HG03108 (cell line): ENCODE measurements at regions not wholly inside any gene's neighbourhood (a gene's known extent, or its start where the extent isn't known, plus 50 kb on each side); places are given as distances from the start of the nearest gene placed in this dataset.

Source experiments
- ATAC-seq: cut with Tn5 transposase; IDR thresholded peaks from one replicate; pipeline ENCODE4 v1.9.1; 2021; ENCODE audit warnings: moderate library complexity; ENCODE audit not compliant: unreplicated experiment

DNA sequence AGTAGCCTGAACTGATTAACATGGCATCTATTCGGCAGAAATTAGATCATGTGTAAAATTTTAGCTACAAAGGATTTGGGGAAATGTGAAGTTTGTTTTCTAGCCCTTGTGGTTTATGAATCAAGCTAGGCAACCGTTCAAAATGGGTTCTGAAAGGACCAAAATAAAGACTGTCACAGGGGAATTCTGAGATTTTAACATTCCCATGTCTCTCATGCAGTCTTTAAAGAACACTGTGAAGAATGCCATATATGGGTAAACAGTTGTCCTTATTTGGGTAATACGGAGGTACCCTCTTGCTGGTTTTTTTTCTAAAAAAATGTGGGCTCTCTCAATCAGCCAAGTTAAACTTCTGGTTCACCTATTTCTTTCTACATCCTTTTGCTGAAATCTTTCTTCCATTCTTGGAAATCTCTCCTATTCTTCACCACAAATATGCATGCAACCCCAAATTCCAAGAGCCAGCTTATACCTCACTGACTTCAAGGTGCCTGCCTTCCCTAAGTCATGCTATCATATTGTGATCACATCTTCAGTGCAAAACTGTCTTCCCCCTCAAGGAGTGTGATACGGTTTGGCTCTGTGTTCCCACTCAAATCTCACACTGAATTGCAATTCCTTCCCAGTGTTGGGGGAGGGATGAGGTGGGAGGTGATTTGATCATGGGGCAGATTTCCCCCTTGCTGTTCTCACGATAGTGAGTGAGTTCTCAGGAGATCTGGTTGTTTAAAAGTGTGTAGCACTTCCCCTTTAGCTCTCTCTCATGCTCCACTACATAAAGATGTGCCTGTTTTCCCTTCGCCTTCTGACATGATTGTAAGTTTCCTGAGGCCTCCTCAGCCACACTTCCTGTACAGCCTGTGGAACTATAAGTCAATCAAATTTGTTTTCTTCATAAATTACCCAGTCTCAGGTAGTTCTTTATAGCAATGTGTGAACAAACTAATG lies 308.7 kb downstream of the TTLL7 start:
- ATAC-seq: no peak

DNA sequence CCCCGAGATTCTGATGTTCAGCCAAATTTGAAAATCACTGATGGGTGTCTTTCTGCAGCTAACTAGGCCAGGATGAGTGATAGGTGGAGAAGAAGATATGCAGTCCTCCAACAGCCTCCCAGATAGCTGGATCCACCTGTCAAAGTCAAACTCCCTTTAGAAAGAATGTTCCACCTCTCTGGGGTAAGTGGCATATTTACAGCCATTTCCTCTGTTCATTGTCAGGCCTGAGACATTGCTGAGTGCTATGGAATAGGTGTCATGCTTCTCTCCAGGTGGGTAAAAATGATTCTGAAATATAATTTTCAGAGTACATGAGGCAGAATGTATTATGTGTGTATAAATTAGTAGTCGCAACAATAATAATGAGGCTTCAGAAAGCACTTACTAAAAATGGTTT lies 316.8 kb downstream of the TTLL7 start:
- no peak for ATAC-seq

DNA sequence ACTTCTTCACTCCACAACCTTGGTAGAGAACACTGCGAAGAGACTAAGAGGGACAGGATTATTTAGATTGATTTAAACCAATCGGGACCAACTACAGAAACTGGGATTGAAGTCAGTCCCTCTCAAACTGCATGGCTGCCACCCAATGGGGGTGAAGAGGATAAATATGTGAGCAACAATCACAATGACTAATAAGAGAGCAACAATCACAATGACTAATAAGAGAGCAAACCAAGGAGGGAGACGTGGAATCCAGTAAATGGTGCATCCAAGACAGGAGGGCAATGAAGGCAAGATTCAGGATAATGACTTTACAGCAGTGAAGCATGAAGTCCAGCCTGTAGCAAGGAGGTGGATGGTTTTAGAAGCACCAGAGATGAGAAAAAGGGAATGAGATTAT lies 322.8 kb downstream of the TTLL7 start:
- no peak for ATAC-seq

DNA sequence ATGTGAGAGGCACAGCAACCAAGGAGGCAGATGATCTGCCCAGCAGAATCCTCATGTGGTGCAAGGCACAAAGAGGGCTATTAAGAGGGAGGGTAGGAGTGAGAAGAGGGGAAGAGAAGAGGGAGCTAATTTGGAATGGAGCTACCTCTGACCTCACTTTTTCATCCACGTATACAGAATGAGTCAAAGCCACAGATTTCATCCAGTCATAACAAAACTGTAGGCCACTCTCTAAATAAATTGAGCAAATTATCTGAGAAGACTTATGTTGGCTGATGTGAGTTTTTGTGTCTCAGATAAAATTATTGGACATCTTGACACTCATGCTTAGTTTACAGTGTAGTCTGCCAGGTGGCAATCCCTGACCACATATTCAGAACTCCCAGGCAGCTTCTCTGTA lies 325.6 kb downstream of the TTLL7 start:
- no peak for ATAC-seq

DNA sequence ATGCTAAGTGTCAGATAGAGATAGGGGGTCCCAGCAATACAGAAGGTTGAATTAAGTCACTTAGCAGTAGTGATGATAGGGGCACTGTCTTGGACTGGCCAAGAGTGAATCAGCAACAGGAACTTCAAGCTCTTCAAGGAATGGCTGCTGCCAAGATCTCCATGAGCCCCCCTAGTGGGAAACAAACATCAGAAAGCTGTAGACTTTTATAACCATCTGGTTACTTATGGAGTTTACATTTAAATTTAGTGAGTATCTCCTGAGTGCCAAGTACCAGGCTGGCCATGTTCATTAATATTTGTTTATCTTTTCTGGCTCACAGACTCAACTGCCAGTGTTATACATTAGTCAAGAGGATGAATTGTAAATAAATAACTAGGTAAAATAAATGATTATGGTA lies 327.3 kb downstream of the TTLL7 start:
- no peak for ATAC-seq

DNA sequence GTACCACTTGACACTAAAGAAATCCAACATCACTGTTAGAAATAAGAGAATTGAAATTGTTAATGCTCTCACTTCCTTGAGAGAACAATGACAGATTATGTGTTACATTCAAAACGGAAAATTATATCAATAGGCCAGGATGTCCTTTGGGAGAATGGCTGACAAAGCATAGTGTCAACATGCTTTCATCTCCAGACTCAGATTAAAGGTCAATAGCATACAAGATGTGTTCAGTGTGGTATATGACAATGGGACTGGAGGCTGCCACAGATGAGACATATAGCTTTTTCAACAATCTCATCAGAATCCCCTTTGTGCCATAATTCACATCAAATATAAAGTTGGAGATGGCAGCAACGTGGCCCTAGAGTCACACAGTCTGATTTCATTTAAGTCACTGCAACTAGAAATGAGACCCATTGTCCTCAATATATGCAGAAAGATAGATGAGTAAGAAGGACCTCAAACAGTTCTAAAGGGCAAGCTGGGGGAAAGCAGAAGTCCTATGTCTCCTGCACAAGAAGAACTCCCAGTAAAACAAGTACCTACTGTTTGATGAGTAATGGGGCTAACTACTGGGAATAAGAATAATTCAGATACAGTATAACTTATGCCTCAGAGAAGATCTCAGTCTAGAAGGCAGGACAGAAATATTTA lies 327.9 kb downstream of the TTLL7 start:
- no peak for ATAC-seq

DNA sequence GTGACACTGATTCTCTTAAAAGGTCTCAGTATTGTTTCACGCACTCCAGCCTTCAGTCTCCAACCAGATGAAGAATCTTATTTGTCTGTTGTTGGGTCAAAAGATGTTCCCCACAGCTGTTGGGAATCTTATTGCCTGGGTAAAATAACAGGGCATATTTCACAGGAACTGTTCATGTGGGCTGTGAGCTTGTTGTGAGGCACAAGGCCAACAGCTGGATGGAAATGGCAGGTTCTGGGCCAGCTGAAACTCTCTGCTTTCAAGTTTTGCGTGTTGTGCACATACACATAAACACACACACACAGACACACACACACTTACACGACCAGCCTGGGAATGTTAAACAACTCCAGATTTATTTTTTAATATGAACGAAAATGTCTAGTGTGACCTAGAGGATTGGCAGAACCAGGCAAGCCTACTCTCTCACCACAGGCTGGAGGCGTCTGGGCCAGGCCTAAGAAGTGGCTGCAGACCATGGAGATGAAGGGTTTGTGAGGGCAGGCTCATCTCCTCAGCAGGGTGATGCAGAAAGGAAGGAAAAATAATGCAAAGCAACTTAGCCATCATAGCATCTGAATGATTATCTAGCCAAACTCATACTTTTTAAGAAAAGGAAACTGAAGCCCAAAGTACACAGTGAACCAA lies 357.0 kb downstream of the TTLL7 start:
- no peak for ATAC-seq

DNA sequence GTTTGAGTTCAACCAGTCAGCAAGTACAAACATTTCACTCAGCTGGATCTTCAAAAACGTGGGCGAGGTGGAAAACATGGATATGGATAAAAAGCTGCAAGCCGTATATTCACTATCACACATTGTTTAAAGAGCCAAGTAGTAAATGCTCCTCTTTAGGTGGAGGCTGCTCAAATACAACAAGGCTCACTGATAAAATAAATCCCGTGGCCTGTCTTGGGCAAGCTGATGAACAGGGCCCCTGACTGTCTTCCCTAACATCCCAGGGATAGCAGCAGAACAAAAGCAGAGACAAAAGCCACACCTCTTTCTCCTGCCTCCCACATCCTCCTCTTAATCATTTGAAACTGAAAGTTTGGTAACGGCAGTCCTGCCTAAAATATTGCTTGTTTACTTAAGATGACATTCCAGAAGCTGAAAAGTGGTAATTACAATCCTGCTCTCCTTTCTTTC lies 357.7 kb downstream of the TTLL7 start:
- ATAC-seq: no peak

DNA sequence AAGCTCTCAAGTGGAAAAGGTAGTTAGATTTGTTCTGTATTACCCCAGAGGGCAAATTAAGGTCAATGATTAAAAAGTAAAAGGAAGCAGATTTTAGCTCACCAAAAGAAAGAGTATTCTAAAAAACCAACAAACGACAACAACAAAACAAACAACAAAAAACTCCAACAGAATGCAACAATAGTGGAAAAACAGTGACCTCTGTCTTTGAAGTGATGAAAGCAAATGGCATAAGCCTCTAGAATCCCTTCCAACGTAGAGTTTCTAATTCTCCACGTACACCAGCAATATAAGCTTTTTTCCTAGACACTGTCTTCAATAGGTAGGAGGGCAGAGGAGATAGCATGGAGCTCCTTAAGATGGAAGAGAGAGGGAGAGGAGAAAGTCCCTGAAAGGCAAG lies 359.1 kb downstream of the TTLL7 start:
- no peak for ATAC-seq

DNA sequence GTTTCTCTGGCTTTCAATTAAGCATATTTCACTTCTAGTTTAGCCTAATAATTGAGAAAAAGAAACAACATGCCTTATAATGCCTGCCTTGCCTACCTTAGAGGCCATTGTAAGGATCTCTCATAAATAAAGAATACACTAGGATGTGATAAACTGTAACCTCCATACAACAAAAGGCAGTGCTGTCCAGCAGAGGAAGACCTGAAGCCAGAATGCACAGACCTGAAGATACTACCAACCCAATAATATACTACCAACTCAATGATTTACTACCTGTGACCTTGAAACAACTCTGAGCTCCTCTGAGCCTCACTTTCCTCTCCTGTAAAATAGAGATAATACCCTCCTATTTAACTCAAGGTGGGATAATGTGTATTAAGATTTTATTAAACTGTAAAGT lies 361.3 kb downstream of the TTLL7 start:
- ATAC-seq: no peak

DNA sequence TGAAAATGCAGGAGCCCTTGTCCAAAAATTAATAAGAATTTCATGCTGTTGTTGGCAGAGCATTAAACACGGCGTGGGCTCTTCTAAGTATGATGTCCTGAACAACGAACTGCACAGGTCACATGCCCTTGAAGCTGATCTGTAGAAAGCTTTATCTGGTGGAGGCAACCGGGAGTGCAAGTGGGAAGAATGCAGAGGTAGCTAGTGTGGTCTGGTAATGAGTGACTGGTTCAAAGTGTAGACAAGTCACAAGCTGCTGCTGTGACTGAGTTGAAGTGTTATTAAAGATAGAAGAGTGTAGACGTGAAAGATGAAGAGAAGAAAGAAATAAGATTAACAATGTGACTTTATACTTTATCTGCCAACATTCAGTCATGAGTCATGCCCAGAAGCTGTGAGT lies 361.9 kb downstream of the TTLL7 start:
- ATAC-seq: no peak

DNA sequence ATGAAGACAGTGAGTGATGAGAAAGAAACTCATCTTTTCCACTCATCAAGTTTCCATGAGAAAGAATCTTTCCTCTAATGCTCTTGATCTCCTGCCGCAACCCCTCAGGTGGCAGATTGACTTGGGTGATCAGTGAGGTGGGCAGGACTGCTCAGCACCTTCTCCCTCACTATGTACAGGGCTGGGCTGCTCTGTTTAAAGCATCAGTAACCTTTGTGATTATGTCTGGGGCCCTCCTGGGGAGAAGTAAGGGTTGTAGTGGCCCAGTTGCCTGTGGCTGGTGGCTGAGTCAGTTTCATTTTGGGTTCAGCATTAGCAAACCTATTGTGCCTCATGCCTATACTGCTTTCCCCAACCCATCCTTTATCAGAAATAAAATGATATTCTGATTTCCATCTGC lies 366.0 kb downstream of the TTLL7 start:
- ATAC-seq: no peak

DNA sequence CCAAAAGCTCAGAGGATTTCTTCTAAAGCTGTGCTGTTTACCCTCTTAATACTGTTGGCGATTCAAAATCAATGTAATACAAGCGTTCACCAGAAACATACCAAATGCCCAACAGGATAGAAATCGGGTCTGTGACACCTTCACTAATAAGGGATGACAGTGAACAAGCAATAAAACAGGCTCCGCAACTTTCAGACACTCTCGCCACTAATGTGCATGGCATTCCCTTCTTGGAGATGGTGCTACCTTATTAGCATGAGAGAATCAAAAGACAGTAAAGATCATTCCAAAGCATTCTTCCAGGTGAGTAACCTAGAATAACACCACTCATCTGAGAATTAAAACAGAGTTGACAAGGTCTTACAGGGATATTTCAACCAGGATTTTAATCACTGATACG lies 367.1 kb downstream of the TTLL7 start:
- no peak for ATAC-seq

DNA sequence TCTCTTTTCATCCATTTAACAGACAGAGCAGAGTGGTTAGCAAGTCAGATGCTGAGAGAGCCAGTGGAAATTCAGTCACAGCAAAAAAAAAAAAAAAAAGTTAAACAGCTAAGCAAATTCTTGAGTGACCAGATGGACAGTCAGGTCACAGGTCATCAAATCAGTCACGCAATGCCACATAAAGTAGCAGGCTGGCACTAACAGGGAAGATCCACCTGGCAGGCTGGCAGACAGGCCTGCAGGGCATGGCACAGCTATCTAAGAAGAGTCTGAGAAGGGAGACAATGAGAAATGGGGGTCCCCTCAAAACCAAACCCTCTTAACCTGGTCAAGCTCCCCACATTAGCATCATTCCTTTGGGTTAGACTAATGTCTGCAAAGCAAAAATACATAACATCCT lies 371.9 kb downstream of the TTLL7 start:
- no peak for ATAC-seq

DNA sequence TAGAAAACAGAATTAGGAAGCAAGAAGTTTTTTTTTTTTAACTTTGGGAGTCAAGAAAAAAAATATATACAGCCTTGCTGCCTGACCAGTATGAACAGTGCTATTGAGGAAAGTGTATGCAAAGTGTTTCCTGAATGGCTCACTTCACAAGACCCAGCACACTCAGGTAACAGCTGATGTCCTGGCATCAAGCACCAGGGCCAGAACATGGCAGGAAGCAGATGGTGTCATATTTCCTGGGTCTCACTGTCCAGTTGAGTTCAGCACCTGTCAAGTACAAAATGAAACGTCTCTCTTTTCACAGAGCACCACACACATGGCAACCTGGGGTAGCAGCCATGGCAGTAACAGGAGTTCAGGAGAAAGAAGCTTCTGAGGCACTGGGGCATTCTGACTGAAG lies 372.3 kb downstream of the TTLL7 start:
- ATAC-seq: peak; percentile 71

DNA sequence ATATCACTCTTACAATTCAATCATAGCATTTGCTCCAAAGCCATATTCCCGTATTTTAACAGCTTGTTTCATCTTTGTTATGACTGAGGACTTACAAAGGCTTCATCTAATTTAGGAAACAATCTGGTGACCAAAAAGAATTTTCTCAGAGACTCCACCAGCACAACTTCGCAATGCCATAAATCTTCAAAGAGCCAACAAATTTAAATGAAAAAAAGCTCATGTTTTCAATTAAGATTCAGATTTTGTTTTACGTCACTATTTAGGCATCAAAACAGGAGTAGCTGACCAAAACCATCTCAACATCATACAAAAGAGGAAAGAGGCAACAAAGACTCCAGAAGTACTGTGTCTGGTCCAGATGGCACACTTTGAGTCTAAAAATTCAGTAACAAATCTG lies 373.3 kb downstream of the TTLL7 start:
- no peak for ATAC-seq

DNA sequence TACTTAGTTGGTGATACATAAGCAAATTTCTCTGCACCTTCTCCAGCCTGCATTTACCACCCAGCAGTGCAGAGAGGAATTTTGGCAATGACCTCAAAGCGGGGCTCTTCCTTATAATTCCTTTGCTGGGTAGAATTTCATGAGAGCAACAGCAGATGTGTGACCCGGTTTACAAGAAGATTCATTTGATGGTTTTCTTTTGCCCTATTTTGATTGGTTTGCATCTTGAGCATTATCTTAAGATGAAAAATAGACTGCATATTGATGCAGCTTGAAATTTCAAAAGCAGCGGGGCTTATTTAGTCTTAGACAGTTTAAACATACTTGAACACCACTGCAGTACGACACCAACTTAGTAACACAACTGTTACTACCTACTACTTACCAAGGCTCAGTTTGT lies 378.9 kb downstream of the TTLL7 start:
- ATAC-seq: no peak

DNA sequence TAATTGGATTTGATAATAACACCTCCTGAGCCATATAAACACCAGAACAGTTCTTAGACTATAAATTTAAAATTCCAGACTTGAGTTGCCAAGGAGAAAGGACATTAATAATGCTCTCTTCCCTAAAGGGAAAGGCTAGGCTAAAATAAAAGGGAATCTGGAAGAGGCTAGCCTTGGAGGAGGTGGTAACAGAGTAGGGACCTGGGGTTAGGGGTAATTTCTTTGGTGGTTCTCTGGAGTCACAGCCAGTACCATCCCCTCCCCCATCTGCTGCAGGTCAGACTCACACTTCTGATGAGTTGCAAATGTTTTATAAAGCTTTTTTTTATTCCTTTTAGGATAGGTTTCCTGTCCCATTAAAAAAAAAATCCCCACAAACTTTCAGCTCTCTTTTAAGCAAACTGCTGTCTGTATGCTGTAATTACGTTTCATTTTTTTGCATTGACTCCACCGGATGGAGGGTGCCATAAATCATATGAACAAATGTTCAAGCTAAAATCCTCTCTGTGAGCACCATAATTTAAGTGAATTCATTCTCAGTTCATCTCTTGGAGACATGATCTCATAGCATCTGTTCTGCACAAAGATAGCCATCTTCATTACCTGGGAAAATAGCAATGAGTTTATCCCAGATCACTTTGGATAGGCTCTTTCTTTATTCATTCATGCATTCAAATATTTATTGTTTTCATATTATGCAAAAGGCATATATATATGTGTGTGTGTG lies 379.6 kb downstream of the TTLL7 start:
- no peak for ATAC-seq

DNA sequence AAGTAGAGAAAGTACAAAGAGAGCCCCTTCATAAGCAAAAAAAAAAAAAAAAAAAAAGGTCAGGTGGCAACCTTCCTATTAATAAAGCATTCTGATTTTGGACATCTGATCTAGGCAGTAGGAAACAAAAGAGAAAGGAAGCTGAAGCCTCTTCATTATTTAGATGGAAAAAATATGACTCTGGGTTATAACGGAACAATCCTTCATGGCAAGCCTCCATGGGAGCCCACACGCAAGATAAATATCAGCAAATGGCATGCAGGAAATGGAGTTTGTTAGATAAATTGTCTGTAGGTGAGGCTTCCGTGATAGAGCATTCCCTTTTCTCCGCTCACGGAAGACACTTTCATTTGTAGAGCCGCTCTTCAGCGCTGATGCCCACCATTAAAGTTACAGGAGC lies 381.0 kb downstream of the TTLL7 start:
- no peak for ATAC-seq

DNA sequence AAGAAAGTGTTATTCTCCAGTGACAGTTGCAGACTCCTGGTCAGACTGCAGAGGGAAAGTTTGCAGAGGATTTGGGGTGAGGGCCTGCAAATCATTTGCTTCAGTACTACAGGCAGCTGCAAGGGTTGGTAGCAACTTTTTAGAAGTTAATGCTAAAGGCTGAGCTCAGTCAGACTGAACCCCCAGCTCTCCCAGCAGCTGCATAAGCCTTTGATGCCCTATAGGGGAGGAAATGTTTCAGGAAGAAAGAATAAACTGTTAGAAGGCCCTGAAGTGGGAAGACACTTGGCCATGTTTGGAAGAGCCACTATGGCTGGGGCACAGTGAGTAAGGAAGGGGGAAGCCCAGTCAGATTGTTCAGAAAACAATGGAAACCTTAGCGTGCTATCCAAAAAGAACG lies 383.6 kb downstream of the TTLL7 start:
- no peak for ATAC-seq

DNA sequence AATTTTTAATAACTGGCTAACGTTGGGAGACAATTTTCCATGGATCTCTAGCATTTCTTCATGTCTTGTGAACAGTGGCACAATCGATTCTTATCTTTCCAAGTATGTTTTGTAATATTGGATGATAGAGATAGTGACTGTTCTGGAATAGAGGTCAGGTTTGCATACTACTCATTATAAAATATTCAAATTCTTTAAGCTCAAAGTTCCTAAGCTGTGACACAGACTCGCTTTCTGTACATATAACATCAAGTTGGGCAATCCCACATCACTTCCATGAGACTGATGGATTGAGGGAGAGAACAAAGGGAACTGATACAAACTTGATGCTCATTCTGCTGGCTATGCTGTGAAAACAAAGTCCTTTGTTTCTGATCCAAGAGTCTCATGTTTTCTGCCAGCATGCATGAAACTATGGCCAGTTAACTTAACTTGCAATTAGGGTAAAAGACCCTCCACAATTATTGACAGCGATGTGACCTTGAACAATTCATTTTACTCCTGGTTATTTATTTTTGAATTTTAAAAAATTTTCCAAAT lies 392.4 kb downstream of the TTLL7 start:
- ATAC-seq: no peak
